ENCODE measurements at regions not wholly inside any gene's neighbourhood (a gene's known extent, or its start where the extent isn't known, plus 50 kb on each side); places are given as distances from the start of the nearest gene placed in this dataset.

DNA sequence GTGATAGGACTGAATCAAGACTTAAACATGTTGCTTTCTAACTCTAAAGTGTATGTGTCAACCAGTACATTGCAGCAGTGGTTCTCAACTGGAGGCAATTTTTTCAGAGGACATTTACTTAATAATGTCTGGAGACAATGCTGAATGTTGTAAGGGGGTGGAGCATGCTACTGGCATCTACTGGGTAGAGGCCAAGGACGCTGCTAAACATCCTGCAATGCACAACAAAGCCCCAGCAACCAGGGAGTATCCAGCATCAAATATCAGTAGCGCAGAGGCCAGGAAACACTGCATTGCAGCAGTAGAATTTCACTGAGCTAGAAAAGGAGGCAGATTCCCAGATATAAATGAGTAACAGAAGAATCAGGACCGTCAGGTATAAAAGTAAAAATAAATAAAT lies 79.8 kb upstream of the GRM7 start:
- TF ChIP-seq CTCF (IDR thresholded peaks at IDR 0.05; ENCODE audit: insufficient read depth, low read length, poor library complexity, severe bottlenecking), result no peak
- TF ChIP-seq EZH2phosphoT487 (conservative IDR thresholded peaks at IDR 0.05; ENCODE audit: low read length), result no peak
